ENCODE measurements at regions not wholly inside any gene's neighbourhood (a gene's known extent, or its start where the extent isn't known, plus 50 kb on each side); places are given as distances from the start of the nearest gene placed in this dataset.

DNA sequence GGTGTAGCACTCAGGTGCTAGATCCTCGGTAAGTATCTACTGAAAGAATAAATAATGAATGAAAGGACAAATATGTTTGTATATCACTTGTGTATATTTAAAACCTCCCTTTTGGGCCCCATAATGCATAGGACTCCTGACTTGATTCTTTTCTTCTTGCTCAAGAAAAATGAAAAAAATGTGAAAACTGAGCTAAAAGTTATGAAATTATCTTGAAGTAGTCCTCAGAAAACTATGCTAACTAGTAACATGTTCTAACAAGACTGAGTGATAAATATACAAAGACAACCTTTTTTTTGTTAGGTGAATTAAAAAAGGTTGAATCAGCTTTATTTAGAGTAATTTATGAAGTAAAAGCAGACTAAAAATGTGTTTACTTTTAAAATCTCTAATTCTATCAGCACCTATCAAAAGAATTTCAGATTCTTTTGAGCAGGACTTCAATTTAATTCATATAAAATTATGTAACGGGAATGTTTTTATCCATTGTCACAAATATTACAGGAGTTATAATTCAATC, 247.8 kb upstream of the JAG1 start:
- Histone ChIP-seq H3K4ac (ENCODE audit: low read depth, low read length) (peak overlapping the region; percentile 69; the same call in 1 of the 2 replicates), H2BK5ac (ENCODE audit: low read depth, low read length, poor library complexity, severe bottlenecking) (no peak overlapping the region), H3K23ac (ENCODE audit: low read depth, low read length) (no peak overlapping the region), H3K79me1 (ENCODE audit: low read depth in 1 of 2, low read length in 2 of 2) (no peaks in the 10 kb centered on the region), H3K56ac (ENCODE audit: extremely low read depth, insufficient read depth, low read length) (no peak overlapping the region), H3K4me2 (ENCODE audit: low read depth, low read length) (no peak overlapping the region), H3K9me1 (ENCODE audit: insufficient read depth, low read length) (peaks cover 13% of the 10 kb centered on the region), H2AK5ac (ENCODE audit: low read depth, low read length) (no peak overlapping the region), H3K18ac (ENCODE audit: low read depth, low read length) (peak overlapping the region; percentile 66), H3K27me3 (ENCODE audit: control insufficient read depth, insufficient read depth, low read length) (no peaks in the 10 kb centered on the region), H3K14ac (replicated peaks; ENCODE audit: low read depth, low read length) (no peak overlapping the region), H2AK9ac (replicated peaks; ENCODE audit: low read depth, low read length, poor library complexity) (no peak overlapping the region), H2BK15ac (ENCODE audit: low read depth, low read length) (no peak overlapping the region), H3K9me3 (ENCODE audit: control insufficient read depth, insufficient read depth, low read length) (no peaks in the 10 kb centered on the region), H3K27ac (ENCODE audit: insufficient read depth, low read length) (peak overlapping the region; percentile 22; the same call in 1 of the 2 replicates), H4K8ac (ENCODE audit: low read depth in 2 of 2, low read length in 2 of 2) (no peak overlapping the region), H4K20me1 (ENCODE audit: insufficient read depth, low read length) (no peaks in the 10 kb centered on the region), H2BK120ac (ENCODE audit: low read depth, low read length) (no peak overlapping the region), H3K4me1 (ENCODE audit: control insufficient read depth, insufficient read depth, low read length) (peaks cover 34% of the 10 kb centered on the region), H3K4me3 (ENCODE audit: insufficient read depth, low read depth, low read length) (no peak overlapping the region), H4K5ac (ENCODE audit: low read depth, low read length) (no peak overlapping the region; the same call in 1 of the 2 replicates), H3K36me3 (ENCODE audit: control insufficient read depth, insufficient read depth, low read length) (no peaks in the 10 kb centered on the region), H2AFZ (replicated peaks; ENCODE audit: low read length, poor library complexity) (no peak overlapping the region), H2BK20ac (ENCODE audit: low read depth, low read length) (no peak overlapping the region), H4K91ac (ENCODE audit: insufficient read depth, low read depth, low read length) (no peak overlapping the region), H3K9ac (ENCODE audit: low read depth, low read length) (no peak overlapping the region)
- DNase-seq (no peak), ATAC-seq (ENCODE audit: low read depth) (no peak)
- in situ Hi-C loops (cut with MboI; ENCODE audit: low sequenced_read_pairs): no loop called here
- intact Hi-C loops (cut with micrococcal nuclease): loop anchor here (5.0 to 10.0 kb wide), 6 partner anchors 209 to 621 kb away; no protein-coding TSS in a partner anchor
- ChIA-PET CTCF (interaction anchor here (1.1 kb wide), 1 partner anchor 13 kb away, joined by 3 read pairs; no protein-coding TSS in a partner anchor), POLR2A (ENCODE audit: unreplicated experiment) (interaction anchor here (0.7 kb wide), 1 partner anchor 75 kb away, joined by 3 read pairs; no protein-coding TSS in a partner anchor)
- no CpG with 5 or more reads among the region's 2 CpGs for WGBS, 2 experiments (ENCODE audit: extremely low coverage in 2 of 2, insufficient read length in 1 of 2)
- no TSS peak for BruUV-seq (replicated peaks)
- dilution Hi-C loops (cut with HindIII; ENCODE audit: low sequenced_read_pairs, unreplicated experiment): no loop called here
- TF ChIP-seq RAD21 (IDR thresholded peaks at IDR 0.05; ENCODE audit: low read length): no peak
- TF ChIP-seq BHLHE40 (IDR thresholded peaks at IDR 0.05; ENCODE audit: low read depth, low read length): no peak
- TF ChIP-seq RCOR1 (IDR thresholded peaks at IDR 0.05; ENCODE audit: insufficient replicate concordance, low read length): no peak
- TF ChIP-seq CHD1 (IDR thresholded peaks at IDR 0.05; ENCODE audit: low read depth, low read length): no peak
- TF ChIP-seq, protein P1, sequence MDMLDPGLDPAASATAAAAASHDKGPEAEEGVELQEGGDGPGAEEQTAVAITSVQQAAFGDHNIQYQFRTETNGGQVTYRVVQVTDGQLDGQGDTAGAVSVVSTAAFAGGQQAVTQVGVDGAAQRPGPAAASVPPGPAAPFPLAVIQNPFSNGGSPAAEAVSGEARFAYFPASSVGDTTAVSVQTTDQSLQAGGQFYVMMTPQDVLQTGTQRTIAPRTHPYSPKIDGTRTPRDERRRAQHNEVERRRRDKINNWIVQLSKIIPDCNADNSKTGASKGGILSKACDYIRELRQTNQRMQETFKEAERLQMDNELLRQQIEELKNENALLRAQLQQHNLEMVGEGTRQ (IDR thresholded peaks at IDR 0.05; ENCODE audit: low read depth, low read length): no peak
- no peak for TF ChIP-seq MAZ (IDR thresholded peaks at IDR 0.05; ENCODE audit: borderline replicate concordance, low read depth, low read length)
- no peak for TF ChIP-seq RFX5 (IDR thresholded peaks at IDR 0.05; ENCODE audit: low read depth, low read length)
- no peak for TF ChIP-seq CEBPB (IDR thresholded peaks at IDR 0.05; ENCODE audit: low read depth, low read length)
- TF ChIP-seq SMC3 (IDR thresholded peaks at IDR 0.05; ENCODE audit: low read depth, low read length): no peak
